SK-N-SH (cell line): ENCODE measurements at regions not wholly inside any gene's neighbourhood (a gene's known extent, or its start where the extent isn't known, plus 50 kb on each side); places are given as distances from the start of the nearest gene placed in this dataset.

ENCODE experiments used
- CTCF ChIA-PET: fragments of 300-600, 350-600 bp; formaldehyde crosslinking; extraction: SDS; loops from one replicate; lab custom pipeline; 2021; lab: Yijun Ruan, JAX
- POLR2A ChIA-PET: fragments of 350-600 bp; sonication (Branson Sonifier 250); formaldehyde crosslinking; extraction: SDS; loops from one replicate; lab custom pipeline; 2020; ENCODE audit warnings: antibody characterized with exemption, inconsistent platforms; lab: Yijun Ruan, JAX
- DNase-seq: peaks from one replicate; pipeline ENCODE4 v3.0.0; 2012
- H2AFZ ChIP-seq: fragments of 200-600 bp; sonication (generic); 2 replicates; pipeline ENCODE4 v1.8.1; 2016; ENCODE audit warnings: antibody characterized with exemption, mild to moderate bottlenecking, low read depth
- H3F3A ChIP-seq: fragments of 200-600 bp; sonication (generic); replicated peaks from 2 replicates; pipeline ENCODE3; 2016; ENCODE audit warnings: antibody characterized with exemption, mild to moderate bottlenecking; ENCODE audit not compliant: insufficient read depth
- H3K27ac ChIP-seq, 2 experiments: fragments of 200-500 bp in 1 of 2; fragments of 200-600 bp in 1 of 2; sonication (Bioruptor generic) in 1 of 2; sonication (generic), shearing (Covaris generic) in 1 of 2; 2 replicates each; pipeline versions ENCODE4 v1.5.1 to v1.6.1; 2014 to 2016; ENCODE audit warnings: low read depth in 2 of 2, inconsistent platforms in 1 of 2, low read length in 1 of 2, mild to moderate bottlenecking in 1 of 2, mixed read lengths in 1 of 2
- H3K27me3 ChIP-seq: fragments of 200-600 bp; sonication (generic), shearing (Covaris generic); 2 replicates; pipeline ENCODE4 v1.6.1; 2016; ENCODE audit warnings: mixed run types; ENCODE audit not compliant: insufficient read depth
- H3K36me3 ChIP-seq, 2 experiments: fragments of 200-500 bp in 1 of 2; fragments of 200-600 bp in 1 of 2; sonication (Bioruptor generic) in 1 of 2; sonication (generic) in 1 of 2; replicated peaks in 1 of 2; 2 replicates each; pipeline versions ENCODE3 to v1.5.1; 2014 to 2016; ENCODE audit warnings: low read length in 1 of 2, mild to moderate bottlenecking in 1 of 2; ENCODE audit not compliant: insufficient read depth in 2 of 2, control insufficient read depth in 1 of 2
- H3K4me1 ChIP-seq, 2 experiments: fragments of 200-500 bp in 1 of 2; fragments of 200-600 bp in 1 of 2; sonication (Bioruptor generic) in 1 of 2; sonication (generic), shearing (Covaris generic) in 1 of 2; 2 replicates each; pipeline versions ENCODE4 v1.5.1 to v1.6.1; 2014 to 2016; ENCODE audit warnings: low read depth in 1 of 2, low read length in 1 of 2, mixed run types in 1 of 2; ENCODE audit not compliant: insufficient read depth in 2 of 2, control insufficient read depth in 1 of 2
- H3K4me2 ChIP-seq: fragments of 200-600 bp; sonication (generic), shearing (Covaris generic); 2 replicates; pipeline ENCODE4 v1.6.1; 2017; ENCODE audit warnings: mixed run types
- H3K4me3 ChIP-seq, 2 experiments: fragments of 200-500 bp in 1 of 2; fragments of 200-600 bp in 1 of 2; sonication (Bioruptor generic) in 1 of 2; sonication (generic), shearing (Covaris generic) in 1 of 2; 2 replicates each; pipeline versions ENCODE4 v1.5.1 to v1.8.1; 2014 to 2016; ENCODE audit warnings: low read depth in 2 of 2, inconsistent platforms in 1 of 2, low read length in 1 of 2, mild to moderate bottlenecking in 1 of 2, mixed read lengths in 1 of 2, moderate library complexity in 1 of 2
- H3K79me2 ChIP-seq: fragments of 200-600 bp; sonication (generic); 2 replicates; pipeline ENCODE4 v1.8.1; 2017; ENCODE audit warnings: mild to moderate bottlenecking; ENCODE audit not compliant: insufficient read depth
- H3K9ac ChIP-seq: fragments of 200-600 bp; sonication (generic); 2 replicates; pipeline ENCODE4 v1.6.1; 2017; ENCODE audit warnings: mixed run types
- H3K9me2 ChIP-seq: fragments of 200-600 bp; sonication (generic); 2 replicates; pipeline ENCODE4 v1.6.1; 2017; ENCODE audit warnings: mixed run types
- H3K9me3 ChIP-seq: fragments of 200-600 bp; sonication (generic); 2 replicates; pipeline ENCODE4 v1.6.1; 2017; ENCODE audit warnings: mixed run types, mild to moderate bottlenecking, moderate library complexity
- H4K20me1 ChIP-seq: fragments of 200-600 bp; sonication (generic); 2 replicates; pipeline ENCODE4 v1.6.1; 2017; ENCODE audit warnings: mild to moderate bottlenecking, mixed run types; ENCODE audit not compliant: insufficient read depth
- CHD2 ChIP-seq: fragments of 150-350 bp; IDR thresholded peaks from 2 replicates; pipeline ENCODE4 v1.6.1; 2018; ENCODE audit warnings: low read length; ENCODE audit not compliant: partially characterized antibody
- EP300 ChIP-seq, 2 experiments: IDR thresholded peaks; 2 replicates each; pipeline versions ENCODE4 v1.4.0 to v1.6.1; 2012; ENCODE audit warnings: borderline replicate concordance in 1 of 2, low read depth in 1 of 2, low read length in 1 of 2
- EZH2phosphoT487 ChIP-seq: fragments of 200-600 bp; sonication (generic); IDR thresholded peaks from 2 replicates; pipeline ENCODE4 v1.6.1; 2017; ENCODE audit warnings: low read depth, mixed run types, mild to moderate bottlenecking, antibody characterized with exemption, moderate library complexity, borderline replicate concordance
- FOXM1 ChIP-seq: IDR thresholded peaks from 2 replicates; pipeline ENCODE4 v1.4.0; 2012; ENCODE audit warnings: low read depth, mild to moderate bottlenecking
- GABPA ChIP-seq: IDR thresholded peaks from 2 replicates; pipeline ENCODE4 v1.4.0; 2012; ENCODE audit warnings: low read depth, mild to moderate bottlenecking
- IRF3 ChIP-seq: fragments of 150-350 bp; IDR thresholded peaks from 2 replicates; pipeline ENCODE4 v1.6.1; 2016; ENCODE audit warnings: mild to moderate bottlenecking, low read depth, low read length
- JUND ChIP-seq: IDR thresholded peaks from 2 replicates; pipeline ENCODE4 v1.4.0; 2012
- MXI1 ChIP-seq: IDR thresholded peaks from 2 replicates; pipeline ENCODE4 v1.6.1; 2012; ENCODE audit warnings: mild to moderate bottlenecking, low read depth, low read length, improper control_type of control experiment
- POLR2AphosphoS5 ChIP-seq: IDR thresholded peaks from 2 replicates; pipeline ENCODE4 v1.6.1; 2012; ENCODE audit warnings: low read depth, low read length
- REST ChIP-seq: IDR thresholded peaks from 2 replicates; pipeline ENCODE4 v1.6.1; 2012; ENCODE audit warnings: mild to moderate bottlenecking, low read depth, low read length, moderate library complexity
- RFX5 ChIP-seq: IDR thresholded peaks from 2 replicates; pipeline ENCODE4 v1.6.1; 2012; ENCODE audit warnings: mild to moderate bottlenecking, improper control_type of control experiment, low read length
- RXRA ChIP-seq: IDR thresholded peaks from 2 replicates; pipeline ENCODE4 v1.4.0; 2012; ENCODE audit warnings: low read depth, mild to moderate bottlenecking, borderline replicate concordance
- SIN3A ChIP-seq: IDR thresholded peaks from 2 replicates; pipeline ENCODE4 v1.6.1; 2012; ENCODE audit warnings: low read depth, mild to moderate bottlenecking, low read length, moderate library complexity, borderline replicate concordance
- TEAD4 ChIP-seq: IDR thresholded peaks from 2 replicates; pipeline ENCODE4 v1.4.0; 2012; ENCODE audit warnings: mild to moderate bottlenecking, borderline replicate concordance; ENCODE audit not compliant: insufficient read depth
- USF1 ChIP-seq: IDR thresholded peaks from 2 replicates; pipeline ENCODE4 v1.4.0; 2012; ENCODE audit warnings: low read depth, borderline replicate concordance
- YY1 ChIP-seq: IDR thresholded peaks from 2 replicates; pipeline ENCODE4 v1.4.0; 2012; ENCODE audit warnings: low read depth, mild to moderate bottlenecking
- WGBS: methylation state at CpG from one replicate; pipeline ENCODE4 v1.1.6; 2017; ENCODE audit warnings: low lambda C conversion rate; 5-methylcytosine and 5-hydroxymethylcytosine counted together
- TF ChIP-seq, protein P1 (sequence below): fragments of 150-350 bp; IDR thresholded peaks from 2 replicates; pipeline ENCODE4 v1.6.1; 2017; ENCODE audit warnings: antibody characterized with exemption, low read length, low read depth, borderline replicate concordance
- TF ChIP-seq, protein P2 (sequence below): IDR thresholded peaks from 2 replicates; pipeline ENCODE4 v1.4.0; 2012; ENCODE audit warnings: low read depth

- Histone ChIP-seq H4K20me1 (no peaks in the 10 kb centered on the region), H3K79me2 (no peaks in the 10 kb centered on the region), H3K9ac (no peak overlapping the region), H3K27me3 (no peaks in the 10 kb centered on the region), H3K4me3 (no peak overlapping the region), H3F3A (no peaks in the 10 kb centered on the region), H3K27ac (no peak overlapping the region), H3K36me3 (no peaks in the 10 kb centered on the region), H3K4me2 (no peak overlapping the region), H3K9me2 (no peaks in the 10 kb centered on the region), H3K4me1 (no peaks in the 10 kb centered on the region; a peak in 1 of 4 replicates), H2AFZ (no peak overlapping the region), H3K9me3 (peaks cover 5% of the 10 kb centered on the region; the same call in 1 of the 2 replicates)
- ChIA-PET CTCF (interaction anchor here (0.8 to 2.1 kb wide), 9 partner anchors 9 to 824 kb away, joined by 3 to 8 read pairs (median 4); no protein-coding TSS in a partner anchor), POLR2A (no interaction called here)
- TF ChIP-seq YY1 (no peak), RFX5 (no peak), EZH2phosphoT487 (no peak), CHD2 (no peak), RXRA (no peak), IRF3 (no peak), REST (no peak), TEAD4 (no peak), USF1 (no peak), FOXM1 (no peak), MXI1 (no peak), EP300 (IDR thresholded peaks at IDR 0.05; ENCODE audit: borderline replicate concordance in 1 of 2, low read depth in 1 of 2, low read length in 1 of 2) (no peak), JUND (no peak), POLR2AphosphoS5 (no peak), GABPA (no peak), SIN3A (no peak)
- TF ChIP-seq, protein P1, sequence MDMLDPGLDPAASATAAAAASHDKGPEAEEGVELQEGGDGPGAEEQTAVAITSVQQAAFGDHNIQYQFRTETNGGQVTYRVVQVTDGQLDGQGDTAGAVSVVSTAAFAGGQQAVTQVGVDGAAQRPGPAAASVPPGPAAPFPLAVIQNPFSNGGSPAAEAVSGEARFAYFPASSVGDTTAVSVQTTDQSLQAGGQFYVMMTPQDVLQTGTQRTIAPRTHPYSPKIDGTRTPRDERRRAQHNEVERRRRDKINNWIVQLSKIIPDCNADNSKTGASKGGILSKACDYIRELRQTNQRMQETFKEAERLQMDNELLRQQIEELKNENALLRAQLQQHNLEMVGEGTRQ = no peak
- TF ChIP-seq, protein P2, sequence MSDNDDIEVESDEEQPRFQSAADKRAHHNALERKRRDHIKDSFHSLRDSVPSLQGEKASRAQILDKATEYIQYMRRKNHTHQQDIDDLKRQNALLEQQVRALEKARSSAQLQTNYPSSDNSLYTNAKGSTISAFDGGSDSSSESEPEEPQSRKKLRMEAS = no peak
- 42% methylated on average over 7 of the region's 7 CpGs for WGBS
- no peak for DNase-seq
Measured at GRCh38 chr7:37545619-37546534, 97.2 kb upstream of the ELMO1 start.
